Right cardiac atrium (tissue), 5 donors: ENCODE measurements at regions not wholly inside any gene's neighbourhood (a gene's known extent, or its start where the extent isn't known, plus 50 kb on each side); places are given as distances from the start of the nearest gene placed in this dataset.
A peak's percentile ranks its signal among the peaks of the same experiment; 100 is the strongest.
"Not testable (repeated sequence)": the region's sequence is repeated elsewhere in the genome, so short reads cannot be mapped to it uniquely, and the experiment has no call there.

ENCODE experiments used
- ATAC-seq, 2 donors: fragments of 200-7000 bp; cut with Tn5 transposase; one replicate each; pipeline versions ENCODE4 v1.8.0 to v1.9.1; 2020; ENCODE audit warnings: moderate library complexity in 2 of 2, mild to moderate bottlenecking in 1 of 2
- DNase-seq, 3 donors: peaks; one replicate each; pipeline ENCODE4 v3.0.0-alpha.2; 2020
- H3K27ac ChIP-seq: one replicate; pipeline ENCODE4 v1.5.1; 2013; ENCODE audit warnings: mild to moderate bottlenecking, low read length, control low read depth, moderate library complexity
- H3K27me3 ChIP-seq: one replicate; pipeline ENCODE4 v1.6.1; 2013; ENCODE audit not compliant: control insufficient read depth, insufficient read depth
- H3K4me1 ChIP-seq: one replicate; pipeline ENCODE4 v1.6.1; 2013; ENCODE audit warnings: low read length; ENCODE audit not compliant: control insufficient read depth, insufficient read depth
- H3K4me3 ChIP-seq: one replicate; pipeline ENCODE4 v1.5.1; 2013; ENCODE audit warnings: low read length, control low read depth
- H3K9me3 ChIP-seq: one replicate; pipeline ENCODE4 v1.6.1; 2013; ENCODE audit warnings: low read length; ENCODE audit not compliant: control insufficient read depth
- WGBS: extraction: QIAGEN DNeasy Blood & Tissue Kit; methylation state at CpG from one replicate; pipeline ENCODE4 v1.1.7; 2013; 5-methylcytosine and 5-hydroxymethylcytosine counted together
- intact Hi-C, 4 donors: fragments of 100-400 bp; cut with DNase I; formaldehyde crosslinking; loops; one replicate each; pipeline versions ENCODE4 v1.11.0 to v1.14.0; 2022 to 2023
- donor health status: healthy with polysubstance abuse.
- donor health status: DM: no; HTN: yes; CAD: no.
- donor health status: DM: no; HTN: no; CAD: no.
- donor health status: DM: no; HTN: yes; CAD: no; lungs with severe emphysema.
- donor health status: DM: yes; HTN: yes; CAD: no.

DNA sequence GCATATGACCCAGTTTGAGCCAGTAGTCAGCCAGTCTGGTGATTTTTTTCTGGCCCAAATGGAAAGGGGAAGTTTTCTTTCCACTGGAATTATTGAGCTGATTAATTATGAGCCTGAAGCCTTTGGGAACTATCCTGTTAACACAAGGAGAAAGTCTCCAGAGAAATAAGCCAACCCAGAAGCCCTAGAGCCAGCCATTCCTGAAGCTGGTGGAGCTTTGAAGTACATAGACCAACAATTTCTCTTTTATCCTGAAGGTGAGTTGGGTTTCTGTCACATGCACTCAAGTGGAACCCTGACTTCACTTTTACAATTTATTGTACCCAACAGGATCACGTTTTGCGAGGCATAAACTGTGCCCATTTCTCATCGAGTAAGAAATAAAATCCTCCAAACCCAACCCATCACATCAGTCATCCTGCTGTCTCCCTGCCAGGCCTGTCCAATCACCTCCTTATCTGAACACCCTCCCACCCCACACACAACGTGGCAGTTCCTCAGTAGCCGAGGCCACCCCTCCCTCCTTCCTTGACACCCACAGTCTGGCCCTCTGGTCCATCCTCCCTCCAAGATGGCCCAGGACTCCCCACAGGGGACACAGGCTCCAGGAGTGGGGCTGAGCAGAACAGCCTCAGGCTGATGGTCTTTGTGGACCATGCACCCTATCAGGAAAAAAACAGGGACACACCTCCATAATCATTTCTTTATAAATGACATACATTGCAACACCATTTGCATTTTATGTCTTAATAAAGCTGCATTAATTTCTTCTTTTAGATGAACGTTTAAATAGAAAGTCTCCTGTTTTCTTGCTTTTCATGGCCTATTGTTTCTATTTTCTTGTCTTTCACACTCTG, 55.7 kb upstream of the GATA2 start:
- DNase-seq (peak in 2 of 3 donors; percentile 64 to 69), ATAC-seq (peak; percentile 60 to 79)
- Histone ChIP-seq H3K4me1 (peaks cover 7% of the 10 kb centered on the region), H3K27ac (peak overlapping the region; percentile 26), H3K27me3 (no peaks in the 10 kb centered on the region), H3K4me3 (no peak overlapping the region), H3K9me3 (no peaks in the 10 kb centered on the region)
- 49% methylated on average over 6 of the region's 6 CpGs for WGBS
- intact Hi-C loops = no loop called here

DNA sequence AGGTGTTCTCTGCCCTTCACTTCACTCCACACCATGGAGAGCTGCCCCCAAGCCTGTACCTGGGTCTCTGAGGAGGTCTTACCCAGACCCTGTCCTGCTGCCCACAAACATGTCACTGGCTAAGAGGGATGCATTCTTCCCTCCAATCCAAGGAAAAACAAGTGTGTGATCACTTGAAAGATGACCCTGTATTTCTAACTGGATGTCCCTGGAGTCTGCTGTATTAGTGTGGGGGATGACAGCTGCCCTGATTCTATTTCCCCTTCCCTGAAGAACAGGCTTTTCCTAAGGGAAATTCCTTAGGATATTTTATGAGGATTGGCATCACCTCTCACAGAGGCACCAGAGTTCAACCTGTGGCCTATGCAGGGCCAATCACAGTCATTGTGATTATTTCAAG, 55.0 kb upstream of the GATA2 start:
- H3K4me1 ChIP-seq = peaks cover 7% of the 10 kb centered on the region
- H3K9me3 ChIP-seq = no peaks in the 10 kb centered on the region
- no peak for ATAC-seq
- H3K4me3 ChIP-seq = no peak overlapping the region
- H3K27ac ChIP-seq = no peak overlapping the region
- no peaks in the 10 kb centered on the region for H3K27me3 ChIP-seq
- DNase-seq = no peak
- intact Hi-C loops = no loop called here

DNA sequence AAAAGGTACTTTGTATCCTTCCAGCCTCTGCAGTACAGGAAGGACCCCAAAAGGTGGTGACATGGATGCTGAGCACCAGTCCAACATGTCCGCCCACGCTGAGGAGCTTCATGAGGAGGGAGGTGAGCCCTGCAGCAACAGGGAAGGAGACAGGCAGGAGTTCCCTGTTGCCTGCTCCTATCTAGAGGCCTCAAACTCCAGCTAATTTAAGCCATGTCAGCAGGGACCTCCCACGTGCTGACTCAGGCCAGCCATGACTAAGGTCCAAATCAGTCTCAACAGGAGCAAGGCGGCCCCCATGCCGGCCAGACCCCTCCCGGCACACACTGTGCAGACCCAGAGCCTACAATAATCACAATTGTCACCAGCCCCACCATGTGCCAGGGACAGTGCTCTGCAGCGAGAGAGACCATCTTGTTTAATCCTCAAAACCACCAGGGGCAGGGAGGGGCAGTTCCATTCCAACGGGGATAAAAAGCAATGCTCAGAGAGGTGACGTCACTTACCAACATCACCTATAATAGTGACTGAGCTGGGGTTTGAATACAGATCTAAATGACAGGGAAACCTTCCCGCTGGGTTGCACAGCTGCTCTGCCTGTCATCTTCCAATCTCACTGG, 54.5 kb upstream of the GATA2 start:
- H3K4me3 ChIP-seq = no peak overlapping the region
- 72% methylated on average over 10 of the region's 10 CpGs for WGBS
- intact Hi-C loops = no loop called here
- H3K4me1 ChIP-seq = peaks cover 7% of the 10 kb centered on the region
- H3K27me3 ChIP-seq = no peaks in the 10 kb centered on the region
- H3K9me3 ChIP-seq = no peaks in the 10 kb centered on the region
- no peak for DNase-seq
- ATAC-seq = peak in 1 of 2 donors; percentile 5
- no peak overlapping the region for H3K27ac ChIP-seq

DNA sequence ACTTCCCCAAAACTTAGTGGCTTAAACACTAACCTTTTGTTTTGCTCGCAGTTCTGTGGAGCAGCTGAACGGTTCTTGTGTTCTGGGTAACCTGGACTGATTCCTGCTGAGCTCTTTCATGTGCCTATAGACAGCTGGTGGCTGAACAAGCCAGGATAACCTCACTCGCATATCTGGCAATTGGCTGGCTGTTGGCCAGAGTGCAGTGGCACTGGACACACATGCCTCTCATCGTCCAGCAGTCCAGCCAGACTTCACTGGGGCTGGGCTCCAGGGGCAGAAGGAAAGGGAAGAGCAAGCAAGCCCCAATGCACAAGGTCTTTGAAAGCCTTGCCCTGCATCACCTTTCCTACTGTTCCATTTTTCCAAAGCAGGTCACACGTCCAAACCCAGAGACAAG, 53.6 kb upstream of the GATA2 start:
- no peak overlapping the region for H3K27ac ChIP-seq
- H3K4me3 ChIP-seq = no peak overlapping the region
- H3K27me3 ChIP-seq = no peaks in the 10 kb centered on the region
- no peaks in the 10 kb centered on the region for H3K9me3 ChIP-seq
- peaks cover 7% of the 10 kb centered on the region for H3K4me1 ChIP-seq
- ATAC-seq (no peak), DNase-seq (no peak)
- 71% methylated on average over 5 of the region's 5 CpGs for WGBS
- intact Hi-C loops = no loop called here

DNA sequence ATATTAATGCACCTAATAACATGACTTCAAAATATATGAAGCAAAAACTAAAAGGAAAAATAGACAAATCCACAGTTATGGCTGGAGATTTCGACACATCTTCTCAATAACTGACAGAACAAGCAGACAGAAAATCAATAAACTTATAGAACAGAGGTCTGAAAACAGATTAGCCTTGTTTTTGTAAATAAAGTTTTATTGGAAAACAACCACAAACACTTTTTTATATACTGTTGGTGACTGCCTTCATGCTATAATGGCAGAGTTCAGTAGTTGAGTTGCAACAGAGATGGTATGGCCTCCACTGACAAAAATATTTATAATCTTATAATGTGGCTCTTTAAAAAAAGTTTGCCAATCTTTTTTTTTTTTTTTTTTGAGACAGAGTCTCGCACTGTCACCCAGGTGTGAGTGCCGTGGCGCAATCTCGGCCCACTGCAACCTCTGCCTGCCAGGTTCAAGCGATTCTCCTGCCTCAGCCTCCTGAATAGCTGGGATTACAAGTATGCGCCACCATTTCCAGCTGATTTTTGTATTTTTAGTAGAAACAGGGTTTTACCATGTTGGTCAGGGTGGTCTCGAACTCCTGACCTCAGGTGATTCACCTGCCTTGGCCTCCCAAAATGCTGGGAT, 52.2 kb upstream of the GATA2 start:
- ATAC-seq = no peak
- Histone ChIP-seq H3K9me3 (no peaks in the 10 kb centered on the region), H3K27me3 (no peaks in the 10 kb centered on the region), H3K4me1 (peaks cover 7% of the 10 kb centered on the region), H3K27ac (no peak overlapping the region), H3K4me3 (no peak overlapping the region)
- no peak for DNase-seq
- intact Hi-C loops = no loop called here
- 89% methylated on average over 8 of the region's 8 CpGs for WGBS

DNA sequence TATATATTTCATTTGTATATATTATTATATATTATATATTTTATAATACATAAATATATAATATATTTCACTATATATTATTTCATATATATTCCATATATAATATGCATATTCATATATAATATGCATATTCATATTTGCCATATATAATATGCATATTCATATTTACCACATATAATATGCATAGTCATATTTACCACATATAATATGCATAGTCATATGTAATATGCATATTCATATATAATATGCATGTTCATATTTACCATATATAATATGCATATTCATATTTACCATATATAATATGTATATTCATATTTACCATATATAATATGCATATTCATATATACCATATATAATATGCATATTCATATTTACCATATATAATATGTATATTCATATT, 51.2 kb upstream of the GATA2 start:
- Histone ChIP-seq H3K27ac (no peak overlapping the region), H3K4me3 (no peak overlapping the region), H3K27me3 (no peaks in the 10 kb centered on the region), H3K4me1 (peaks cover 7% of the 10 kb centered on the region), H3K9me3 (no peaks in the 10 kb centered on the region)
- ATAC-seq = no peak
- intact Hi-C loops = no loop called here
- DNase-seq = no peak

DNA sequence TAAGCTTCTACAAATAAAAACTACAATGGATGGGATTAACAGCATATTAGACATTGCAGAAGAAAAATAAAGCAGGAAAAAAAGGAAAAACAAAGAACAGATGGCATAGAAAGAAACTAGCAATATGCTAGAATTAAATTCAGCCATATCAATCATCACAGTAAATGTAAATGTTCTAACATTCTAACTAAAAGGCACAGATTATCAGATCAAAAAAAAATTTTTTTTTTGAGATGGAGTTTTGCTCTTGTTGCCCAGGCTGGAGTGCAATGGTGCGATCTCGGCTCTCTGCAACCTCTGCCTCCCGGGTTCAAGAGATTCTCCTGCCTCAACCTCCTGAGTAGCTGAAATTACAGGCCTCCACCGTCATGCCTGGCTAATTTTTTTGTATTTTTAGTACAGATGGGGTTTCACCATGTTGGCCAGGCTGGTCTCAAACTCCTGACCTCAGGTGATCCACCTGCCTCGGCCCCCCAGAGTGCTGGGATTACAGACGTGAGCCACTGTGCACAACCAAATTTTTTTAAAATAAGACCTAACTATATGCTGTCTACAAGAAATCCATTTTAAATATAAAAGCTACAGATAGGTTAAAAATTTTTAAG, 50.7 kb upstream of the GATA2 start:
- H3K4me1 ChIP-seq, H3K27me3 ChIP-seq, DNase-seq, ATAC-seq, H3K27ac ChIP-seq, H3K9me3 ChIP-seq, H3K4me3 ChIP-seq, intact Hi-C loops: not testable (repeated sequence)
- 90% methylated on average over 6 of the region's 6 CpGs for WGBS
